H1 (cell line): ENCODE measurements at regions not wholly inside any gene's neighbourhood (a gene's known extent, or its start where the extent isn't known, plus 50 kb on each side); places are given as distances from the start of the nearest gene placed in this dataset.

Source experiments
- CTCF ChIA-PET: fragments of 300-600 bp; sonication (Branson Sonifier 250); formaldehyde crosslinking; loops from one replicate; lab custom pipeline; 2021; ENCODE audit not compliant: partially characterized antibody; lab: Charles Lee
- POLR2A ChIA-PET: fragments of 300-600 bp; sonication (Branson Sonifier 250); formaldehyde crosslinking; loops from one replicate; lab custom pipeline; 2021; ENCODE audit warnings: inconsistent platforms; ENCODE audit not compliant: partially characterized antibody; lab: Charles Lee
- DNase-seq, 2 experiments: peaks; one replicate each; pipeline versions ENCODE4 v3.0.0 to v3.0.0-alpha.2; 2010 to 2022; ENCODE audit warnings: low spot score in 2 of 2, low read depth in 1 of 2, mixed read lengths in 1 of 2
- FAIRE-seq: peaks from 2 replicates; lab custom pipeline; 2011; peaks lifted over from hg19 to GRCh38; lab: Jason Lieb, UNC
- H2AFZ ChIP-seq: 2 replicates; pipeline ENCODE4 v1.8.1; 2012; ENCODE audit warnings: low read length, inconsistent platforms
- H2AK5ac ChIP-seq: 2 replicates; pipeline ENCODE4 v1.6.1; 2013; ENCODE audit warnings: low read depth, low read length
- H2BK120ac ChIP-seq: replicated peaks from 2 replicates; pipeline ENCODE3; 2013; ENCODE audit warnings: low read depth, low read length, inconsistent platforms
- H2BK12ac ChIP-seq: 2 replicates; pipeline ENCODE4 v1.6.1; 2013; ENCODE audit warnings: low read depth, low read length
- H2BK15ac ChIP-seq: 2 replicates; pipeline ENCODE4 v1.6.1; 2013; ENCODE audit warnings: low read length
- H2BK20ac ChIP-seq: 2 replicates; pipeline ENCODE4 v1.6.1; 2013; ENCODE audit warnings: low read length
- H2BK5ac ChIP-seq: 2 replicates; pipeline ENCODE4 v1.6.1; 2013; ENCODE audit warnings: low read depth, low read length
- H3K14ac ChIP-seq: 2 replicates; pipeline ENCODE4 v1.6.1; 2013; ENCODE audit warnings: inconsistent platforms; ENCODE audit not compliant: insufficient read length
- H3K18ac ChIP-seq: 2 replicates; pipeline ENCODE4 v1.6.1; 2013; ENCODE audit warnings: low read length; ENCODE audit errors: extremely low read depth
- H3K23ac ChIP-seq: 2 replicates; pipeline ENCODE4 v1.6.1; 2013; ENCODE audit warnings: inconsistent platforms; ENCODE audit not compliant: insufficient read length
- H3K23me2 ChIP-seq: 2 replicates; pipeline ENCODE4 v1.6.1; 2013; ENCODE audit warnings: low read depth, low read length
- H3K27ac ChIP-seq: 2 replicates; pipeline ENCODE4 v1.6.1; 2011; ENCODE audit warnings: low read depth, low read length, inconsistent platforms
- H3K27me3 ChIP-seq, 4 experiments: replicated peaks in 1 of 4; 1 replicate in 1 of 4; 2 replicates in 3 of 4; pipeline versions ENCODE4 v1.6.1 to v1.8.1; 2011 to 2013; ENCODE audit warnings: low read length in 3 of 4, mild to moderate bottlenecking in 3 of 4, inconsistent platforms in 2 of 4, mixed read lengths in 2 of 4, moderate library complexity in 1 of 4; ENCODE audit not compliant: control insufficient read depth in 3 of 4, insufficient read depth in 3 of 4; ENCODE audit errors: extremely low read depth in 1 of 4
- H3K36me3 ChIP-seq, 4 experiments: 2 replicates each; pipeline versions ENCODE4 v1.6.1 to v1.8.1; 2011 to 2013; ENCODE audit warnings: mild to moderate bottlenecking in 4 of 4, low read length in 3 of 4, moderate library complexity in 2 of 4, control low read depth in 1 of 4, inconsistent platforms in 1 of 4; ENCODE audit not compliant: insufficient read depth in 4 of 4, control insufficient read depth in 2 of 4
- H3K4ac ChIP-seq: replicated peaks from 2 replicates; pipeline ENCODE3; 2013; ENCODE audit warnings: low read length, low read depth, mixed read lengths, inconsistent platforms; ENCODE audit not compliant: insufficient read length
- H3K4me1 ChIP-seq, 4 experiments: replicated peaks in 1 of 4; 1 replicate in 1 of 4; 2 replicates in 3 of 4; pipeline versions ENCODE4 v1.6.1 to v1.8.1; 2011 to 2013; ENCODE audit warnings: low read length in 3 of 4, inconsistent platforms in 2 of 4, mixed read lengths in 1 of 4; ENCODE audit not compliant: insufficient read depth in 4 of 4, control insufficient read depth in 3 of 4
- H3K4me2 ChIP-seq, 2 experiments: 2 replicates each; pipeline versions ENCODE4 v1.6.1 to v1.8.1; 2011 to 2013; ENCODE audit warnings: low read depth in 2 of 2, low read length in 2 of 2, control low read depth in 1 of 2, inconsistent platforms in 1 of 2, mild to moderate bottlenecking in 1 of 2; ENCODE audit not compliant: insufficient read depth in 1 of 2
- H3K4me3 ChIP-seq, 4 experiments: fragments of 200-600, 300-600 bp in 1 of 4; sonication (generic), shearing (Covaris generic), sonication (Bioruptor Twin) in 1 of 4; 2 replicates each; pipeline versions ENCODE4 v1.5.1 to v1.8.1; 2011 to 2016; ENCODE audit warnings: low read length in 4 of 4, low read depth in 3 of 4, control low read depth in 2 of 4, inconsistent platforms in 2 of 4, mild to moderate bottlenecking in 2 of 4, mixed read lengths in 1 of 4, moderate library complexity in 1 of 4; ENCODE audit not compliant: insufficient read depth in 2 of 4; ENCODE audit errors: extremely low read depth in 1 of 4
- H3K56ac ChIP-seq: replicated peaks from 2 replicates; pipeline ENCODE3; 2013; ENCODE audit warnings: low read depth, mild to moderate bottlenecking, mixed read lengths, low read length, inconsistent platforms; ENCODE audit not compliant: insufficient read length
- H3K79me1 ChIP-seq: 2 replicates; pipeline ENCODE4 v1.6.1; 2013; ENCODE audit warnings: low read depth, low read length, control low read depth
- H3K79me2 ChIP-seq, 2 experiments: 2 replicates each; pipeline versions ENCODE4 v1.6.1 to v1.8.1; 2012 to 2013; ENCODE audit warnings: low read length in 2 of 2, mild to moderate bottlenecking in 2 of 2, inconsistent platforms in 1 of 2; ENCODE audit not compliant: insufficient read depth in 2 of 2, control insufficient read depth in 1 of 2
- H3K9ac ChIP-seq, 4 experiments: replicated peaks in 1 of 4; 1 replicate in 1 of 4; 2 replicates in 3 of 4; pipeline versions ENCODE4 v1.6.1 to v1.8.1; 2011 to 2013; ENCODE audit warnings: low read depth in 3 of 4, low read length in 3 of 4, control low read depth in 2 of 4, mild to moderate bottlenecking in 2 of 4, moderate library complexity in 2 of 4, inconsistent platforms in 1 of 4; ENCODE audit errors: extremely low read depth in 1 of 4
- H3K9me3 ChIP-seq, 2 experiments: 2 replicates each; pipeline versions ENCODE4 v1.6.1 to v1.8.1; 2012 to 2013; ENCODE audit warnings: mild to moderate bottlenecking in 2 of 2, moderate library complexity in 2 of 2, control low read depth in 1 of 2, inconsistent platforms in 1 of 2, low read depth in 1 of 2, low read length in 1 of 2, mixed read lengths in 1 of 2; ENCODE audit not compliant: insufficient read depth in 2 of 2
- H4K20me1 ChIP-seq, 2 experiments: replicated peaks in 1 of 2; 2 replicates each; pipeline versions ENCODE3 to v1.8.1; 2011 to 2013; ENCODE audit warnings: inconsistent platforms in 2 of 2, low read length in 2 of 2, mild to moderate bottlenecking in 1 of 2; ENCODE audit not compliant: insufficient read depth in 2 of 2, control insufficient read depth in 1 of 2
- H4K5ac ChIP-seq: 2 replicates; pipeline ENCODE4 v1.6.1; 2013; ENCODE audit warnings: low read length, low read depth, mixed read lengths, inconsistent platforms; ENCODE audit not compliant: insufficient read length
- H4K8ac ChIP-seq: 2 replicates; pipeline ENCODE4 v1.8.0; 2013; ENCODE audit warnings: mild to moderate bottlenecking, moderate library complexity, low read length, inconsistent platforms; ENCODE audit not compliant: insufficient read depth; ENCODE audit errors: extremely low read depth
- H4K91ac ChIP-seq: replicated peaks from 2 replicates; pipeline ENCODE3; 2013; ENCODE audit warnings: low read length, mixed read lengths, inconsistent platforms; ENCODE audit not compliant: insufficient read length
- BRCA1 ChIP-seq: IDR thresholded peaks from 2 replicates; pipeline ENCODE4 v1.6.1; 2012; ENCODE audit warnings: low read depth, low read length, improper control_type of control experiment
- CBX8 ChIP-seq: fragments of 300-800, 300-1000 bp; sonication (generic); IDR thresholded peaks from 2 replicates; pipeline ENCODE4 v1.7.1; 2016; ENCODE audit warnings: low read depth, low read length, borderline replicate concordance
- JUN ChIP-seq: IDR thresholded peaks from 2 replicates; pipeline ENCODE4 v1.6.1; 2011; ENCODE audit warnings: low read depth, mild to moderate bottlenecking, improper control_type of control experiment, low read length
- JUND ChIP-seq: IDR thresholded peaks from 2 replicates; pipeline ENCODE4 v1.6.1; 2011; ENCODE audit warnings: mild to moderate bottlenecking, improper control_type of control experiment, low read length
- SP2 ChIP-seq: IDR thresholded peaks from 2 replicates; pipeline ENCODE4 v1.6.1; 2012; ENCODE audit warnings: mild to moderate bottlenecking, low read length, inconsistent platforms
- WGBS, 2 experiments: shearing (Covaris generic) in 1 of 2; methylation state at CpG; one replicate each; pipeline versions ENCODE4 v1.1.6 to v1.1.7; 2013 to 2015; ENCODE audit warnings: low lambda C conversion rate in 2 of 2, mixed read lengths in 2 of 2, inconsistent platforms in 1 of 2, low coverage in 1 of 2, missing lambda C conversion rate in 1 of 2; ENCODE audit not compliant: insufficient replicate concordance in 2 of 2, insufficient coverage in 1 of 2, insufficient read length in 1 of 2; ENCODE audit errors: extremely low coverage in 1 of 2, missing lambda C conversion rate in 1 of 2; 5-methylcytosine and 5-hydroxymethylcytosine counted together

DNA sequence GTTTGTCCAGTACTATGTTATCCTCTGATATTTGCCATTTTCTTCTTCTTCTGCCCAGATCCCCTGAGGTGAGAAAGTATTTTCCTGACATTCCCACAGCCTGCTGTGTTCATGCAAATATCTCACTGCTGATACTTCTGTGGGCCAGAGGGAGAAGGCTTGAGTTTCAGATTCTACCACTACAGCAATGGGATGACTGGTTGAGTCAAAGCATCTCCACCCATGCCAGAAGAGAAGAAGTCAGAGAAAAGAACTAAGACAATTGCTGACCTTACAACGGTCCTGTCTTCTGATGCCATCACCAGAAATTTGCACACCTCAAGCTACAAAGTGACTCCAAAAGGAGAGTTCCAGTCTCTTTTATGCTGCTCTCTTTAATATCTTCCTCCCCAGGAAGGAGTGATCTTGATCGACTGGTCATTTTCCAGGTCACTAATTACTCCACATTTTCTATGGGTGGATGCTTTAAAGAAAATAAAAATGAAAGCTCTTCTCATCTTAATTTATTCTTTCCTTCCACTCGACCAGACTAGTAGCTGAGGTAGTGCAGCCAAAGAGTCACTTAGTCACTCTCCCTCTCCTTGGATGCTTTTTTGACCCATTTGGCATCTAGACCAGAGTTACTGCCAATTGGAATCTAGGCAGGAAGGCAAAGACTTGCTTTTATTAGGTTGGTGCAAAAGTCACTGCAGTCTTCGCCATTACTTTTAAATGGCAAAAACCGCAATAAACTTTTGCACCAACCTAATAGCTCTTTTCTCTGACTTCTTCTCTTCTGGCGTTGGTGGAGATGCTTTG is 195.1 kb downstream of the PTPRC start:
- no peak for DNase-seq
- Histone ChIP-seq H3K18ac (no peak overlapping the region), H3K4ac (no peak overlapping the region), H2AK5ac (no peak overlapping the region), H3K36me3 (no peaks in the 10 kb centered on the region), H3K27me3 (no peaks in the 10 kb centered on the region), H4K8ac (no peak overlapping the region), H2BK20ac (no peak overlapping the region), H3K9ac (no peak overlapping the region), H3K4me2 (no peak overlapping the region), H2BK5ac (no peak overlapping the region), H2AFZ (no peak overlapping the region), H3K79me2 (no peaks in the 10 kb centered on the region), H2BK15ac (no peak overlapping the region), H3K27ac (no peak overlapping the region), H3K79me1 (no peaks in the 10 kb centered on the region), H3K23ac (no peak overlapping the region), H2BK12ac (no peak overlapping the region), H3K9me3 (no peaks in the 10 kb centered on the region), H3K14ac (no peak overlapping the region), H4K5ac (no peak overlapping the region), H3K23me2 (no peaks in the 10 kb centered on the region), H4K20me1 (no peaks in the 10 kb centered on the region), H3K4me1 (no peaks in the 10 kb centered on the region), H3K56ac (no peak overlapping the region), H2BK120ac (no peak overlapping the region), H4K91ac (no peak overlapping the region), H3K4me3 (no peak overlapping the region)
- 91% methylated on average over 6 of the region's 6 CpGs; no CpG with 5 or more reads in 1 of the 2 experiments for WGBS, 2 experiments
- no peak for FAIRE-seq
- TF ChIP-seq BRCA1 (no peak), SP2 (no peak), JUND (no peak), JUN (no peak), CBX8 (no peak)
- CTCF ChIA-PET, result interaction anchor here (0.7 to 1.5 kb wide), 6 partner anchors 8 to 409 kb away, joined by 3 to 4 read pairs (median 3); no protein-coding TSS in a partner anchor
- POLR2A ChIA-PET, result no interaction called here
